Heart left ventricle (tissue), 16 donors: ENCODE measurements at regions not wholly inside any gene's neighbourhood (a gene's known extent, or its start where the extent isn't known, plus 50 kb on each side); places are given as distances from the start of the nearest gene placed in this dataset.
A peak's percentile ranks its signal among the peaks of the same experiment; 100 is the strongest.

Experiments
- ATAC-seq, 4 donors: fragments of 200-7000 bp; cut with Tn5 transposase; one replicate each; pipeline ENCODE4 v1.9.1; 2020 to 2022; ENCODE audit warnings: moderate library complexity in 4 of 4, mild to moderate bottlenecking in 3 of 4, moderate number of reproducible peaks in 1 of 4
- DNase-seq, 5 donors: peaks; one replicate each; pipeline ENCODE4 v3.0.0-alpha.2; 2020
- H3K27ac ChIP-seq, 12 donors: fragments of 200-600 bp; sonication (generic) in 4 of 12; one replicate each; pipeline versions ENCODE4 v1.5.0 to v1.8.0; 2016 to 2022; ENCODE audit warnings: mild to moderate bottlenecking in 2 of 12
- H3K27me3 ChIP-seq, 9 donors: fragments of 200-600 bp; sonication (generic) in 2 of 9; one replicate each; pipeline versions ENCODE4 v1.5.1 to v1.8.0; 2016 to 2022; ENCODE audit warnings: mild to moderate bottlenecking in 3 of 9
- H3K36me3 ChIP-seq, 9 donors: fragments of 200-600 bp; sonication (generic) in 2 of 9; one replicate each; pipeline versions ENCODE4 v1.5.0 to v1.8.0; 2018 to 2022; ENCODE audit warnings: mild to moderate bottlenecking in 2 of 9
- H3K4me1 ChIP-seq, 12 donors: fragments of 200-600 bp; sonication (generic) in 4 of 12; one replicate each; pipeline versions ENCODE4 v1.5.0 to v1.8.0; 2016 to 2022; ENCODE audit warnings: mild to moderate bottlenecking in 3 of 12
- H3K4me3 ChIP-seq, 12 donors: fragments of 200-600 bp; sonication (generic) in 4 of 12; one replicate each; pipeline versions ENCODE4 v1.5.0 to v1.8.0; 2017 to 2022; ENCODE audit warnings: mild to moderate bottlenecking in 9 of 12, moderate library complexity in 4 of 12
- H3K9me3 ChIP-seq, 12 donors: fragments of 200-600 bp; sonication (generic) in 4 of 12; one replicate each; pipeline versions ENCODE4 v1.5.0 to v1.8.0; 2016 to 2022; ENCODE audit warnings: mild to moderate bottlenecking in 1 of 12
- POLR2A ChIP-seq, 2 donors: fragments of 450-650 bp; IDR thresholded peaks; one replicate each; pipeline ENCODE4 v1.6.1; 2017; ENCODE audit warnings: antibody characterized with exemption in 2 of 2, mild to moderate bottlenecking in 2 of 2, moderate library complexity in 2 of 2
- WGBS, 4 donors: extraction: QIAGEN DNeasy Blood & Tissue Kit in 2 of 4; methylation state at CpG; one replicate each; pipeline versions ENCODE4 v1.1.5 to v1.1.7; 2013 to 2018; 5-methylcytosine and 5-hydroxymethylcytosine counted together
- intact Hi-C, 10 donors: fragments of 100-400 bp; cut with DNase I; formaldehyde crosslinking; loops; one replicate each; pipeline versions ENCODE4 v1.11.1 to v1.14.2; 2022
- TF ChIP-seq, protein P1 (sequence below), 12 donors: fragments of 200-600 bp; sonication (generic) in 4 of 12; IDR thresholded peaks; one replicate each; pipeline versions ENCODE4 v1.5.0 to v1.8.0; 2018 to 2022; ENCODE audit warnings: antibody characterized with exemption in 12 of 12, mild to moderate bottlenecking in 5 of 12
- donor health status: ischemic (EF 13 %, LVEDD 7.1; RV severe dilation, severe dysfunction).
- donor health status: healthy with polysubstance abuse.
- donor health status: DM: no; HTN: yes; CAD: no.
- donor health status: DM: no; HTN: no; CAD: no.
- donor health status: ischemic (EF 25% LVEDD 6.9; RV normal size, moderate dysfunction).
- donor health status: ischemic (EF 25% LVEDD 5.7; RV mildly dilated, moderate dysfunction).
- donor health status: healthy.
- donor health status: DM: yes; HTN: yes; CAD: no.
- donor health status: ischemic (EF 35%, LVEDD 5.7; RV mildly dilated, moderate dysfunction).
- donor health status: nonischemic (EF 11% LVEDD 7.7; RV severe dilation, severe dysfunction).
- donor health status: DM: yes; HTN: yes; CAD: no.
- donor health status: PGD.
- donor health status: ischemic (EF 29% LVEDD 5.4; RV normal size, mild dysfunction).
- donor health status: nonischemic (EF 23%, LVEDD 6.1; RV moderate dilation, normal function).

DNA sequence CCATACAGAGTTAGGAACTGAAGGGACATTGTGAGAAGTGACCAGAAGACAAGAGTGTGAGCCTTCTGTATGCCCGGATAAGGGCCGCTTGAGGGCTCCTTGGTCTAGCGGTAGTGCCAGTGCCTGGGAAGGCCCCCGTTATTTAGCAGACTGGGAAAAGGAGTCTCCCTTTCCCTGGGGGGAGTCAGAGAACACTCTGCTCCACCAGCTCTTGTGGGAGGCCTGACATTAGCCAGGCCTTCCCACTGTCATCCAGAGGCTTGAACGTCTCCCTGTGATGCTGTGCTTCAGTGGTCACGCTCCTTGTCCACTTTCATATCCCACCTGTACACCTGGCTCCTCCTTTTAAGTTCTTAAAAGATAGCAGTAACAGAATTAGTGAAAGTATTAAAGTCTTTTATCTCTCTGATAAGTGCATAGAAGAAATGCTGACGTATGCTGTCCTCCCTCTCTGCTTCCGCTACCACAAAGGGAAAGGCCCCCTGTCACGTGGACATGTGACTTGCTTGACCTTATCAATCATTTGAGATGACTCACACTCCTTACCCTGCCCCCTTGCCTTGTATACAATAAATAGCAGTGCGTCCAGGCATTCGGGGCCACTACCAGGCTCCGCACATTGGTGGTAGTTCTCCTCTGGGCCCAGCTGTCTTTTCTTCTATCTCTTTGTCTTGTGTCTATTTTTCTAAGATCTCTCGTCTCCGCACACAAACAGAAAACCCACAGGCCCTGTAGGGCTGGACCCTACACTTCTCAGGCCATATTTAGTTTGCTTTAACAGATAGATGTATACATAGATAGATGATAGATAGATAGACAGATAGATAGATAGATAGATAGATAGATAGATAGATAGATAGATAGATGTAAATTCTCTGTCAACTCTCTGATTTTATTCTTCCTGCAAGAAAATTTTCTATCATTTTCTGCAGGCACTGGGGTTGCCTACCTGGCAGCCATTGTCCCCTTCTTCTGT lies 131.5 kb upstream of the JCAD start:
- WGBS, 4 donors = 78 to 83% (median 82%) methylated on average over 14 of the region's 14 CpGs
- Histone ChIP-seq H3K4me3 (no peak overlapping the region), H3K27ac (no peak overlapping the region), H3K4me1 (peaks cover 0 to 34% (median 11%) of the 10 kb centered on the region in 12 donors), H3K36me3 (no peaks in the 10 kb centered on the region), H3K9me3 (peaks cover 0 to 12% (median 3%) of the 10 kb centered on the region in 12 donors), H3K27me3 (no peaks in the 10 kb centered on the region)
- intact Hi-C loops = no loop called here
- no peak for TF ChIP-seq POLR2A (IDR thresholded peaks at IDR 0.05)
- TF ChIP-seq, protein P1, sequence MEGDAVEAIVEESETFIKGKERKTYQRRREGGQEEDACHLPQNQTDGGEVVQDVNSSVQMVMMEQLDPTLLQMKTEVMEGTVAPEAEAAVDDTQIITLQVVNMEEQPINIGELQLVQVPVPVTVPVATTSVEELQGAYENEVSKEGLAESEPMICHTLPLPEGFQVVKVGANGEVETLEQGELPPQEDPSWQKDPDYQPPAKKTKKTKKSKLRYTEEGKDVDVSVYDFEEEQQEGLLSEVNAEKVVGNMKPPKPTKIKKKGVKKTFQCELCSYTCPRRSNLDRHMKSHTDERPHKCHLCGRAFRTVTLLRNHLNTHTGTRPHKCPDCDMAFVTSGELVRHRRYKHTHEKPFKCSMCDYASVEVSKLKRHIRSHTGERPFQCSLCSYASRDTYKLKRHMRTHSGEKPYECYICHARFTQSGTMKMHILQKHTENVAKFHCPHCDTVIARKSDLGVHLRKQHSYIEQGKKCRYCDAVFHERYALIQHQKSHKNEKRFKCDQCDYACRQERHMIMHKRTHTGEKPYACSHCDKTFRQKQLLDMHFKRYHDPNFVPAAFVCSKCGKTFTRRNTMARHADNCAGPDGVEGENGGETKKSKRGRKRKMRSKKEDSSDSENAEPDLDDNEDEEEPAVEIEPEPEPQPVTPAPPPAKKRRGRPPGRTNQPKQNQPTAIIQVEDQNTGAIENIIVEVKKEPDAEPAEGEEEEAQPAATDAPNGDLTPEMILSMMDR (IDR thresholded peaks at IDR 0.05) = no peak
- DNase-seq (no peak), ATAC-seq (no peak)

DNA sequence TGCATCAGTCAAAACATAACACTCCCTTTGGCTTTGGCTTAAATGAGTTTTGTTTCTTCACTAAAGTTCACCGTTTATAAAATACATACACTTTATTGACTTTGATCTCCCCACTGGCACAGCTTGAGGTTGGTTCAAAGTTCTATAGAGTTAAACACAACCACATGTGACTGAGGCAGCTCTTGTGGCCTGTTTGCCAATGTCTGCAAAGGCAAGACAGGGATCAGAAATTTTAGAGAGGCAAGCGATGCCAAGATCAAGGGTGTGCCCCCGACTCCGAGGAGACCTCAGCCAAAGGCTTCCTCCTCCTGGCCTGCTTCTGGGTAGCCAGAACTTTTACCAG lies 129.8 kb upstream of the JCAD start:
- H3K36me3 ChIP-seq = no peaks in the 10 kb centered on the region
- DNase-seq (no peak), ATAC-seq (no peak)
- H3K4me1 ChIP-seq = peaks cover 0 to 49% (median 11%) of the 10 kb centered on the region in 12 donors
- TF ChIP-seq, protein P1 (IDR thresholded peaks at IDR 0.05) = no peak
- TF ChIP-seq POLR2A (IDR thresholded peaks at IDR 0.05) = no peak
- H3K27me3 ChIP-seq = no peaks in the 10 kb centered on the region
- H3K27ac ChIP-seq = peak overlapping the region; percentile 60 to 95 (median 81)
- H3K9me3 ChIP-seq = peaks cover 0 to 7% (median 2%) of the 10 kb centered on the region in 12 donors
- WGBS, 4 donors = 72 to 85% (median 79%) methylated on average over 3 to 4 of the region's 4 CpGs
- no peak overlapping the region for H3K4me3 ChIP-seq
- intact Hi-C loops = loop anchor here in 9 of 10 donors (5.0 to 10.0 kb wide), 11 partner anchors 48 to 192 kb away; partner anchors contain the start of gene JCAD (in 3 of the 9)

DNA sequence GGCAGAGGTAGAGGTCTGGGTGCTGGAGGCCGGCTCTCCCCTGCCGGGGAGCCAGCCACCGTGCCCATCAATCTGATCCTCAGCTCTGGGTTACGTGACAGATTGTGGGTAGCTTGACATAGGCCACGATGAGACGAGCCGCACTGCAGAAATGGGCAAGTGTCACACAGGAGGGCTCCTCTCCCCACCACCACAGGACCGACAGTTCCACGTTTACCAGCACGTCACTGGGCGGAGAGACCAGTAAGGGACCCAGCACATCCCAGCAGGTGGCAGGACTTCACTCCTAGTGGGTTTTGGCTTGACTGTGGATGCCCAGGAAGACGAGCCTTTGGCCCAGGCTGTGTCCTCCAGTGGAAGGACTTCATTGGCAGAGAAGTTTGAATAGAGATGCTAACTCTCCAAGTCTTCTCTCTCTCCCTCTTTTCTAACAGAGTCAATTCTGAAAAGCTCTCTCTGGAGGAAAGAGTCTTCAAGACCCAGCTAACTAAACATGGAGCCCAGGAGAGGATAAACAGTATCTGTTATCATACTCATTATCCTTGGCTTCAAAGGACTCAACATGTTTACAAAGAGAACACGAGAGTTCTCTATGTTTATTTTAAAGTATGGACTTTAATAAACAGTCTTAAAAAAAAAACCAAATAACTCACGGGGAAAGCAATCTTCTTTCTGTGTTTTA lies 129.3 kb upstream of the JCAD start:
- Histone ChIP-seq H3K4me3 (peak overlapping the region in 6 of 12 donors; percentile 1 to 33 (median 17)), H3K27me3 (no peaks in the 10 kb centered on the region), H3K36me3 (no peaks in the 10 kb centered on the region), H3K4me1 (peaks cover 0 to 49% (median 11%) of the 10 kb centered on the region in 12 donors), H3K27ac (peak overlapping the region; percentile 60 to 95 (median 81)), H3K9me3 (peaks cover 0 to 4% (median 0%) of the 10 kb centered on the region in 12 donors)
- TF ChIP-seq POLR2A (IDR thresholded peaks at IDR 0.05) = no peak
- TF ChIP-seq, protein P1 (IDR thresholded peaks at IDR 0.05) = peak in 1 of 12 donors; percentile 43
- WGBS, 4 donors = 52 to 70% (median 61%) methylated on average over 11 to 14 of the region's 14 CpGs
- intact Hi-C loops = loop anchor here in 9 of 10 donors (5.0 to 10.0 kb wide), 11 partner anchors 49 to 191 kb away; partner anchors contain the start of gene JCAD (in 3 of the 9)
- DNase-seq (peak in 1 of 5 donors; percentile 30), ATAC-seq (peak in 3 of 4 donors; percentile 21 to 38 (median 25))
